GM06990 (cell line): ENCODE measurements at regions not wholly inside any gene's neighbourhood (a gene's known extent, or its start where the extent isn't known, plus 50 kb on each side); places are given as distances from the start of the nearest gene placed in this dataset.

Experiments
- DNase-seq: peaks from one replicate; pipeline ENCODE4 v3.0.0-alpha.2; 2011; ENCODE audit not compliant: insufficient read length; ENCODE audit errors: extremely low read depth
- H3K27me3 ChIP-seq: replicated peaks from 2 replicates; pipeline ENCODE4 v1.6.0; 2011; ENCODE audit warnings: low read length; ENCODE audit not compliant: control insufficient read depth, insufficient read depth
- H3K36me3 ChIP-seq: 2 replicates; pipeline ENCODE4 v1.5.1; 2011; ENCODE audit warnings: low read length; ENCODE audit not compliant: control insufficient read depth, insufficient read depth
- H3K4me3 ChIP-seq: replicated peaks from 2 replicates; pipeline ENCODE4 v1.5.1; 2011; ENCODE audit warnings: low read depth, mild to moderate bottlenecking, control low read depth, low read length
- TF ChIP-seq, protein P1 (sequence below): IDR thresholded peaks from 2 replicates; pipeline ENCODE4 v1.5.1; 2011; ENCODE audit warnings: low read length, control low read depth, mild to moderate bottlenecking, inconsistent platforms; ENCODE audit not compliant: insufficient read depth, poor library complexity, severe bottlenecking

DNA sequence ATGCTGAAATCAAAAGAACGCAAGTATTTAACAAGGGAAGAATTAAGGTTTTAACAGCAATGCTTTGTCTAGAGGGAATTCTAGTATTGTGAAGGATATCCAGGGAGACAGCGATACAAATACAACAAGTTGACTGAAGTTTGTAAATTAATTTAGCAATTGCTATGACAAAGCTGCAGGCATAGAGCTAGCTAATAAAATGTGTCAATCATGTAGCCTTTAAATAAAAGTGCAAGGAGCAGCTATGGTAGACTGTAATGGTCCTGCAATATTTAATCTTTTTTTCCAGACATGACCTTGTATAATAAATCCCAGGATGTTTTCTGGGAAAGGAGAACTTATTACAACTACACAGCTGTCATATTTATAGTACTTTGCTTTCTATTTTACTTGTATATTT, 779.3 kb downstream of the SLITRK5 start:
- Histone ChIP-seq H3K36me3 (no peaks in the 10 kb centered on the region), H3K4me3 (no peak overlapping the region), H3K27me3 (no peaks in the 10 kb centered on the region)
- TF ChIP-seq, protein P1, sequence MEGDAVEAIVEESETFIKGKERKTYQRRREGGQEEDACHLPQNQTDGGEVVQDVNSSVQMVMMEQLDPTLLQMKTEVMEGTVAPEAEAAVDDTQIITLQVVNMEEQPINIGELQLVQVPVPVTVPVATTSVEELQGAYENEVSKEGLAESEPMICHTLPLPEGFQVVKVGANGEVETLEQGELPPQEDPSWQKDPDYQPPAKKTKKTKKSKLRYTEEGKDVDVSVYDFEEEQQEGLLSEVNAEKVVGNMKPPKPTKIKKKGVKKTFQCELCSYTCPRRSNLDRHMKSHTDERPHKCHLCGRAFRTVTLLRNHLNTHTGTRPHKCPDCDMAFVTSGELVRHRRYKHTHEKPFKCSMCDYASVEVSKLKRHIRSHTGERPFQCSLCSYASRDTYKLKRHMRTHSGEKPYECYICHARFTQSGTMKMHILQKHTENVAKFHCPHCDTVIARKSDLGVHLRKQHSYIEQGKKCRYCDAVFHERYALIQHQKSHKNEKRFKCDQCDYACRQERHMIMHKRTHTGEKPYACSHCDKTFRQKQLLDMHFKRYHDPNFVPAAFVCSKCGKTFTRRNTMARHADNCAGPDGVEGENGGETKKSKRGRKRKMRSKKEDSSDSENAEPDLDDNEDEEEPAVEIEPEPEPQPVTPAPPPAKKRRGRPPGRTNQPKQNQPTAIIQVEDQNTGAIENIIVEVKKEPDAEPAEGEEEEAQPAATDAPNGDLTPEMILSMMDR = no peak
- DNase-seq = no peak

DNA sequence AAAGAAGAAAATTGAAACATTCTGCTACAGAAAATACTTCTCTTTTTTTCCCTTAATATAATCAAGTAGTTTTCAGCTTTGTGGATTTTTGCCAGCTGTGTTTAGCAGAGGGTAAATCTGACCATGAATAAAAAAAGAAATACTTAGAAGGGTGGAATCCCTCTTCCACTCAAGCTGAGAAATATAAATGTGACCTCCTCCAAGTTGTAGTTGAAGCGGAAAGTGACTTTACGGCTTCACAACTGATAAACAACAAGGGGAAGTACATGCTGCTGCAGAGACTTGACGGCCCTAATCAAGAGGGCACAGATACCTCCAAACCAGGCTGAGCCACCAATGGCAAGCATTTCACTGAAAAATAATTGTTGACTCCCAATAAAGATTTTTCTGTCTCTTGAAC, 785.0 kb downstream of the SLITRK5 start:
- DNase-seq = no peak
- no peaks in the 10 kb centered on the region for H3K27me3 ChIP-seq
- no peak overlapping the region for H3K4me3 ChIP-seq
- no peaks in the 10 kb centered on the region for H3K36me3 ChIP-seq
- TF ChIP-seq, protein P1 = no peak

DNA sequence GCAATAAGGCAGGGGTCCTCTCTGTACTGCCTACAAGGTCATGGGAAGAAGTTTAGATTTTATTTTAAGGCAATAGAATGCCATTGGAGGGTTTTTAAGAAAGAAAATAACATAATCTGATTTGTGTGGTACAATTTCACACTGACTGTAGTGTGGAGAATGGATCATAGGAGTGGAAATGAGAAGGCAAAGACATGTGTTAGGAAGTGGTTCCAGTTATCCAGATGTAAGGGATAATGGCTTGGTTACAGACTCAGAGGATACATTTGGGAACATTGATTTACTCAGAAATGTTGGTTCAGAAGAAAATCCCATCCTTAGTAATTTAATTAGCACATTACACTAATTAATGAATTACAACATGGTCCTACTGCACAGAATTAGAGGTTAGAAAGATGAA, 788.2 kb downstream of the SLITRK5 start:
- H3K36me3 ChIP-seq = no peaks in the 10 kb centered on the region
- no peaks in the 10 kb centered on the region for H3K27me3 ChIP-seq
- no peak for DNase-seq
- TF ChIP-seq, protein P1 = no peak
- no peak overlapping the region for H3K4me3 ChIP-seq

DNA sequence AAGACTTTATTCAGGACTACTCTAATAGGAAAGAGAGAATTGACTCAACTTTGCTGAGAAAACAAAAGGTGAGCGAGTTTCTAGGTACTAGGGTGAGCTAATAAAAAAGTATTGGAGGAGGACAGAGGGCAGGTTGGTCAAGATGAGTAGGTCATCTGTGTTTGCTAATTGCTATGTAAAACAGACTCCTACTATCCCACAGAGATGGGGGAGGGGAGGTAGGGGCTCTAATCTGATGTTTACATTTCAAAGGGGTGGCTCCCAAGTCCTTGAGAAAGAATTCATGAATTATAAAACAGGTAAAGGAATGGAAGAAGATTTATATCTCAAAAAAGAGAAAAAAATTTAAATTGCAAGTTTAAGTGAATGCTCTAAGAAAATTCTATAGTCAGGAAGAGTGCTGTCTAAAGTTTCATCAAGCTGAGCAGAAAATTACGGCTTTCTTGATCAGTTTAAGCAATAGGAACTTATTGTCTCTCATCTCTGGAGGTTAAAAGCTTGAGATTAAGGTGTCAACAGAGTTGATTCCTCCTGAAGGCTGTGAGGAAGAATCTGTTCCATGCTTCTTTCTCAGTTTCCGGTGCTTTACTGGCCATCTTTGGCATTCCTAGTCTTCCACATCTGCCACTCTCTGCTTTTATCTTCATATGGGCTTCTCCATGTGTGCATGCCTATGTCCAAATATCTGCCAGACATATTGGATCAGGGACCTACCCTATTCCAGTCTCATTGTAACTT, 790.3 kb downstream of the SLITRK5 start:
- no peak overlapping the region for H3K4me3 ChIP-seq
- DNase-seq = no peak
- no peaks in the 10 kb centered on the region for H3K36me3 ChIP-seq
- no peaks in the 10 kb centered on the region for H3K27me3 ChIP-seq
- TF ChIP-seq, protein P1 = no peak

DNA sequence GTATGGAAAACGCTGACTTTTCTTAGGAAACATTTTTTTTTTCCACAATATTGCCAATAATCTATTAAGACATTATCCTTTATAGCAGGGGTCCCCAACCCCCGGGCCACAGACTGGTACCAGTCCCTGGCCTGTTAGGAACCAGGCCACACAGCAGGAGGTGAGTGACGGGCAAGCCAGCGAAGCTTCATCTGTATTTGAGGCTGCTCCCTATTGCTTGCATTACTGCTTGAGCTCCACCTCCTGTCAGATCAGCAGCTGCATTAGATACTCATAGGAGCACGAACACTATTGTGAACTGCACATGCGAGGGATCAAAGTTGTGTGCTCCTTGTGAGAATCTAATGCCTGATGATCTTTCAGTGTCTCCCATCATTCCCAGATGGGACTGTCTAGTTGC, 793.7 kb downstream of the SLITRK5 start:
- TF ChIP-seq, protein P1 = no peak
- DNase-seq = no peak
- Histone ChIP-seq H3K36me3 (no peaks in the 10 kb centered on the region), H3K27me3 (no peaks in the 10 kb centered on the region), H3K4me3 (no peak overlapping the region)

DNA sequence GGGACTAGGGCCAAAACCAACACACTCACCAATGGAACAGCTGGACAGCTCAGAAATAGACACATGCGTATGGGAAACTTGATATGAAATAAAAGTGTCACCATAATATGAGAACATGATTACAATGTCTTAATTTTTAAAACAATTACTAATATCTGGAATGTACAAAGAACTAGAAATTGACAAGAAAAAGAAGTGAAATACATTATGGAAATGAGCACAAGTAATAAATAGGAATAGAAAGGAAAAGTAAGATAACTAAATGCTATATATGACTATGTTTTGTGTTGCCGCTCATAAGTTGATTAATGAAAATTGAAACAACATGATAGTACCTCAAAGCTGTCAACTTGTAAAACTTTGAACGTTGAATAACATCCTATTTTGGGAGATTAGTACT, 801.1 kb downstream of the SLITRK5 start:
- TF ChIP-seq, protein P1 = no peak
- no peaks in the 10 kb centered on the region for H3K36me3 ChIP-seq
- H3K27me3 ChIP-seq = no peaks in the 10 kb centered on the region
- no peak overlapping the region for H3K4me3 ChIP-seq
- DNase-seq = no peak
